ENCODE measurements at regions not wholly inside any gene's neighbourhood (a gene's known extent, or its start where the extent isn't known, plus 50 kb on each side); places are given as distances from the start of the nearest gene placed in this dataset.
"Not testable (repeated sequence)": the region's sequence is repeated elsewhere in the genome, so short reads cannot be mapped to it uniquely, and the experiment has no call there.

DNA sequence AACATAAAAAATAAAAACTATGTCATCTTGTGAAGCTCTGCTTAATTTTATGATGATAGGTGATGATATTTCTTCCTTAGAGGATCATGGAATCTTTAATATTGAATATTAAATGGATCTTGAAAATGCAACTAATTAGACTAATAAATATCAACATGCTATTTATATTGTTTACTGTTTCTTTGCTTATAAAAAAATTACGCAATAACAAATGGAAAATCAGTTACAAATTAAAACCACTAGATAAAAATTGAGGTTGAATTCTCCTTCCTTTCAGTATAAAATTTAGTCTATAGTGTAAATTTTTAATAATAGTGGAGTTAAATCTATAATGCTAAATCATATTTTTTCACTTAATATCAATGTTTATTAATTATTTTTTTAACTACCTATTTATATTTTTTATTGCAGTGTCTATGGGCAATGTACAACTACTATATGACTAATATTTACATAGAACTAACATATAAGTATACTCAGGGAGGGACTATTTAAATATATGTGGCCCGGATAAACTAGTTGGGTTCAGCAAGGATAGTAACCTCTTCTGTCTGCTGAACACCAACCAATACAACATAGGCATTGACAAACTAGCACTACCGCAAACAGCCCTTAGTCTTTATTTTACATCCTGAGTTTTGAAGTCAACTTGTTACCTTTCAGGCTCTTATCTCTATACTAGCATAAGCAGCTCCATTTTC lies 628.0 kb downstream of the EFNB2 start:
- no peak for DNase-seq

DNA sequence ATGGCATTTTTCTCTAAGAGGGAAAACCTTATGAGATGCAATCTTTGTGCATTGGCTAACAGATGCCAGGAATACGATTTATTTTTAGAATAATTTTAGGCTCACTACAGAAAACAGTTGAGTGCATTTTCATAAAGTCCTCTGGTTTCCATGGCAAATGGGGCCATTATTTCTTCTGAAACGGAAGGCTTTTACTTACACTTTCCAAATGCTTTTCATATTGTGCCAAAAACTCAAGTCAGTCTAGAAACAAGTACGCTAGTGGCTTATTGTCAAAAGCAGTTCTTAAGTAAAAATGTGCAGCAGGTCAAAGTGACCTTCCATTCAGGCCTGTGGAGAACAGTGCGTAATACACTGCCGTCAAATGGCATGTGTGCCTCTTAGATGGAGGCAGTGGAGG lies 628.7 kb downstream of the EFNB2 start:
- DNase-seq, result no peak

DNA sequence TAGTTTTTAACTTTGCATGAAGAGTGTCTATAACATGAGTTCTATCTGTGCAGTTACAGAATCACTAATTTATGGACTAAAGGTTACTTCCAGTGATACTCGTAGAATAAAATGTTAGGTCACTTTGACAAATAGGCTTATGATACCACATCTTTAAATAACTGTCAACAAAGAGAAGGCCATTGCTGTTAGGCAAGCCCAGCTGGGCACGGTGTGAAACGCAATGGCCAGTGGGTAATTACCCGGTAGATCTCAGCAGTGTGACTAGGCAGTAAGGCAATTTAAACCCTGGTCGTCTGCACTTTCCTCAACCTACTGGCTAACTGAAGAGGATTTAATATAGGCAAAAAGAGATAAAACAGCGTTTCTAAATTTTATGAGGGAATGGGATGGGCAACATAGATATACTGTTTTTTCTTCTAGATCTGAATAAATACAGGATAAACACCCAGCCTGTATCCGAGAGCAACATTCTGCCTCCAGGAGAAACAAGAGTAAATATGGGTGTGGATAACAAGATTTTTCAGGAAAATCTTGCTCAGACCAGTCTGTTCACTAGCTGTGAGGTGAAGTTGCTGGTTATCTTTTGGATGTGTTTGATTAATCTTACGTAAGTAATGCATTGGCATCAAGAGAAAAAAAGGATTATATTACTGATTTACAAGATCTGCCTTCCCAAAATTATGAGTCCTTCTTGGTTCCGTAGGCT lies 631.3 kb downstream of the EFNB2 start:
- DNase-seq, result no peak

DNA sequence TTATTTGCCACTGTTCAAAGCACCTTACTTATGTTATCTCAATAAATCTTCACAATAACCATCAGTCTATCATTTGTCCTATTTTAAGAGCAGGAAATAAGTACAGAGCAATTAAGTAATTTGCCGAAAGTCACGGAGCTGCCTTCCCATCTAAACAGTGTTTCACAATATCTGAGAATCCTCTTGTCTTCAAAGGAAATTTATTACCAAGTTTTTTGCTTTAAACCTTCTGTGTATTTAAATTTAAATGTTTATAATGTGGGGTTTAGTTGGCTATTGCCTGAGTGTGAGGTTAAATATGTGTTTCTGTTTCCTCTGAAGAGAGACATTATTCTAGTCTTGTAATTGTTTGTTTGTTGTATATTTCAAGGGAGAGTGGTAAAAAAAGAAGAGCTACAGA lies 633.1 kb downstream of the EFNB2 start:
- no peak for DNase-seq

DNA sequence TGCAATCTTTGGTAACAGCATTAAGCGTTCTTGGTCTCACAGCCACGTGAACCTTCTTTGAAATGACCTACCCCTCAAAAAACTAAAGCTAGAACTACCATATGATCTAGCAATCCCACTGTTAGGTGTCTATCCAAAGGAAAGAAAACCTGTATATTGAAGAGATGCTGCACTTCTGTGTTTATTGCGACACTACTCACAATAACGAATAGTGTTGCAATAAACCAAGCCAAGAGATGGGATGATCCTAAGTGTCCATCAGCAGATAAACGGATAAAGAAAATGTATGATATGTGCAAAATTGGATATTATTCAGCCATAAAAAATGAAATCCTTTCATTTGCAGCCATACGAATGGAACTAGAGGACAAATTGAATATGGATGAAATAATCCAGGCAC lies 637.9 kb downstream of the EFNB2 start:
- no peak for DNase-seq

DNA sequence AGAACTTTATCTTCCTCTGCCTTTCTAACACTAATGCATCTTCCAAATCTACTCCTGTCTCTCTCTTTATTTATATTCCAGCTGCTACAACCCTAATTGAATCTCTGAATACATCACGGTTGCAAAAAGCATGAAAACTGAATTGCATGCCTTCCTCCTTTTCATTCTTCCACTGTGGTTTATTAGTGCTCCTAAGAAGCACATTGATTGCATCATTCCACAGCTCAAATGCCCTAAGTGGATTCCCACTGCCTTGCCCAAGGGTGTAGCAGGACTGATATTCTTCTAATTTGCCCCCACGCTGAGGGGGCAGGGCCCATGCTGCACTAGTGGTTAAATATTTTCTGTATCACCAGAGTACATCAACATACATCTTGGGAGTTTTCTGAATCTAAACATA lies 640.8 kb downstream of the EFNB2 start:
- no peak for DNase-seq

DNA sequence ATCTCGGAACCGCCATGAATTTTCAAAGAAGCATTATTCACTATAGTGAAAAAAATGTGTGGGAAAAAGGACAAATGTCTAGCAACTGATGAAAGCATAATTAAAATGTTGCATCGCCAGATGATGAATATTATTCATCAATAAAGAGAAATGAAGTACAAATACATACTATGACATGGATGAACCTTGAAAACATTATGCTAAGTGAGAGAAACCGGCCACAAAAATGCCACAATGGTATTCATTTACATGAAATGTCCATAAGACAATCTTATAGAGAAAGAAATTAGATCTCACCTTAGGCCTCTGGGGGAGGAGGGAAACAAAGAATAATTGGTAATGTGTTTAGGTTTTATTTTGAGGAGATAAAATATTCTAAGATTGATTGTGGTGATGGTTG lies 645.0 kb downstream of the EFNB2 start:
- no peak for DNase-seq

DNA sequence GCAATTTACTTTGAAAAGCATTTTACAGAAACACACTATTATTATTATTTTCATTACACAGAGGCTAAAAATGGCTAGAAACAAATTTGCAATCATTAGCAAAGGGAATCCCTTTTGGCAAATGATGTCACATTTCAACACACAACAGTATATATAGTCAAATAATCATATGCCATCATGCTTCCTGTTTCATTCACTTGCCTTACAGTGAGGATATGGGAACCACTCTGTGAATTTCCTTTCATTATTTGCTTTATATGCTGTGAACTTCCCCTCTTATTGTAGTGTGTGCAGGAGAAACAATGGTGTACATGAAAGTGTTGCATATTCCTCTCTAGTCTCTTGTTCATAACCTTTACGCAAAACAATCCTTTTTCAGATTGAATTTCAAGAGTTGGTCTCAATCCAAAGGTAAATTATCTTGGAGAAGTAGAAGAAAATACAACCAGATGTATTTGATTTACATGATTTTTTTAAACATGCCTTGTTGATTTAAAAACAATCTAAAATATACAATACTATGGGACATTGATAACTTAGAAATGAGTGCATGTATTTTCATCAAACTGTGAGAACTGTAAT lies 657.3 kb downstream of the EFNB2 start:
- no peak for DNase-seq

DNA sequence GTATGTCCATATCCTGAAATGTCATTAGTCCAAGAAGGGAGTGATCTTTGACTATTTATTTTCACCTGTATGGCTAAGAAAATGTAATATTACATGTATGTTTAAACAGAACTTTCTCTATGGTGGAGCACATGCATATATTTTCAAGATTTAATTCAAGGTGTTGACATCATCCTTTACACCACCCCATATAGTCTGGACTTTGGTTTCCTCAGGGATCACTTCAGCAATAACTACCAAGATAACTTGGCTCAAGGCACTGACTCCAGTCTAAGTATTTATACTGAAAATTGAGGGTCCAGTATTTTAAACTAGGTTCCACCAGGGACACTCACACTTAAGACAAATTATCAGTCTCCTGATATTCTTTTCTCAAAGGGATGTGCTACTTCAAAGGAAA lies 660.6 kb downstream of the EFNB2 start:
- DNase-seq, result no peak

DNA sequence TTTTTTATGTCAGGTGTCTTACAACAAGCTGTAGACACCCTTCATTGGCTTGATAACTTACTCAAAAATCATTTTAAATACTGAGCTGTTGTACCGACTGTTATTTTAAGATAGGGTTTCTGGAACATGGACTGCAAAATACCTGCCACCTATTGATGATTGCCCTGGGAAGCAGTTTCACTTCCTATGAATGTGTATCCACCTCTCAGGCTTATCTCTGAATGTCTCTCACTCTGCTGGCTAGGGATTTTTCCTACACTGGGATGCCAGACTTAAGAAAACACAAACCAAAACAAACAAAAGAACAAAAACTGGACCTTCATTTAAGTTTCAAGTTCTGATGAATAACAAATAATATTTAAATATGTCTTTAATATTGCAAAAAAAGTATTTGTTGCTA lies 663.7 kb downstream of the EFNB2 start:
- no peak for DNase-seq

DNA sequence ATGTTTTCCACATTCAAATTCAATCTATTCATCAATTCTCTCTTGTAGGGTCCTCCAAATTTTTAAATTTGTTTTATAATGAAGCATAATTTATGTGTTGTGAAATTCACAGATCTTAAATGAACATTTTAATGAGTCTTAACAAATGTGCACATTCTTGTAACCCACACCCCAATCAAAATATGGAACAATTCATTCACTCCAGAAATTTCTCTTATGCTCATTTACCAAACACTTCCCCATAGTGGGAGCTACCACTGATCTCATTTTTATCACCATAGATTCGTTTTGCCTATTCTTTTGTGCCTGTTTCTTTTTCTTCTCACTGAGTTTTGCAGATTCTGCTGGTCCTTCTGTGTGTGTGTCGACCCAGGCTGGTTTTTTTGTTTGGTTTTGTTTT lies 664.1 kb downstream of the EFNB2 start:
- no peak for DNase-seq

DNA sequence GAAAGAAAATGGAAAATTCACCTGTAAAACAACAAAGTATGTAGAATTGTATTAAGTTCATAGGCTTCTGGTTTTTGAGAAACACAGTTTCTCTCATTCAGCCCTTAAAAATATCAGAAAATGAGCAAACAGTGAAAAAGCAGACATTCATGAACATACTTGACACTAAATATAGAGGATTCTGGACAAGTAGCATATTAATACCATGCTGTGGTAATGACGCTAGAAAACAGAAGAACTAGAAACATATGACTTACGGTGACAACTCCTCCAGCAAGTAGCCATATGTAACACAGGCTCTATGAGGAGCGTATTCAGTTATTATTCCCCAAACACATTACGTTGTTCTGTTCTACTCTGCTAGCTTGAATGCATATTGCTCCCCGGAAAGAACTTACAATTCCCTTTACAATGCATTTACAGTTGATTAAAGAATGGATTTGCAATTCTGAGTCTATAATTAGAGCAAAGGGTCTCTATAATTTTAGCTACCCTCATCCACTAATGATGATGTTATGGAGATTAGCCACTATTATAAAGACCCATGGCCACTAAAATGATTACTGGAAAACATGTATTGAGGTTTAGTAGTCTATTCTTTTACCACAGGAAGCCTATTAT lies 672.1 kb downstream of the EFNB2 start:
- no peak for DNase-seq

DNA sequence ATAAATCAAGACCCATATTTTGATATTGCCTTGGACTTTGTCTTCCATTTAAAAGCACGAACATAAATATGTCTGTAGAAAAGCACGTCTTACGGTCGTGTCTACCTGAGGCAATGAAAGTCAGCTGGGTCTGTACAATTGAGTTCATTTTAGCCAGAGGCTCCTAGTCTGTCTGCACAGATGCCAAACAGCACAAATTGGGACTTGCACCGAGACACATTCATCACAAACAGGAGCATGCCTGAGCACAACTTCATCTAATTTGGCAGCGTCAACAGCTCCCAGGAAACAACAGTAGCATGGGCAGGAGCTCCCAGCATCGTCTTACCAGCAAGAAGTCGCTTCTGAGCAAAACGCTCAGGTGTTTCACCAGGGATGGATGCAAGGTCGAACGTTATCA lies 687.0 kb downstream of the EFNB2 start:
- DNase-seq, result no peak

DNA sequence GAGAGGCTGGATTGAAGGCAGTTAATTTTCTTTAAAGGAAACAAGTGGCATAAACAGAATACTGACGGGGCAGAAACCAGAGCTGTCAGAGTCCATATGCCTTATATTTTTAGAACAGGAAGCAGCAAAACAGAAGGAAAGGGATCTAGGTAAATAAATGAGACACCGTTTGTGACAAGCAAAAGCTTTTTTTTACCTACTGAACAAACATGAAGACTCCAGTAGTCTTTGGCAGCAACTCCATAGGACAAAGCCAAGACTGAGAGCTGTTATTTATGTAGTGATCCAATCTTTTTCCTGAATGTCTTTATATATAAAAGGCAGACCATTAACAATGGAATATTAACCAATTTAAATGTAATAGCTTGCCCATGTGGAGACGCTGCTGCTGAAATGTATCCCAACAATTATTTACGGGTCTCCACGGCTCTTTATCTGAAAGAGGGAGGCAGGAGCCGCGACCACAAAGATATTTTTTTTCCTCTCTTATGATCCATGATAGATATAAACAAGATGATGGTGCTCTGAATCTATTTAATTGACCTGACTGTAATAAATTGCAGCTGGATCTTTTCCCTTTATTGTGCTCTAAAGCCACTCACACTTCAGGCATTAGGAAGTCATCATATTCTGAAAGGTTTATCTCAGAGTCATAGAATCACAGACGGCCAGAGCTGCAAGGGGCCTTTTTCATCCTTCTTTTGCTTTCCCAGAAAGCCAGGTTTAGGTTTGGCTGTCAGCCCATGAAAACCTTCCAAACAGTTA lies 687.8 kb downstream of the EFNB2 start:
- DNase-seq, result no peak

DNA sequence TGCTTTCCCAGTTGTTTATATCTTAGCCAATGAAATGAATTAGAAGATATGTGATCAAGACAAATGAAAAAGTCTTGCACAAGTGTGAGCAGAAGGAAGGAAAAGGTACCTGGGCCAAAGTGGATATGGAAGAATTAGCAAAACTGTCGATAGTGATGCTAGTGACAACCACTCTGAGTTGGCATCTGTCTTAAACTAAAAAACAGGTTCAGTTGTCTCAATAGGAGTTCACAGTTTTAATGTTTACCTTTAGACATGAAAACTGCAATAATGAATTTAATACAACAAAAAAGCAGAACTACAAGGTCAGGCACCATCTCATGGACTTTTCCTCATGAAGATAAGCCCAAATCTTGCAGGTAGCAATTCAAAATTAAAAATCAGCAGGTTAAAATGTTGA lies 688.5 kb downstream of the EFNB2 start:
- no peak for DNase-seq

DNA sequence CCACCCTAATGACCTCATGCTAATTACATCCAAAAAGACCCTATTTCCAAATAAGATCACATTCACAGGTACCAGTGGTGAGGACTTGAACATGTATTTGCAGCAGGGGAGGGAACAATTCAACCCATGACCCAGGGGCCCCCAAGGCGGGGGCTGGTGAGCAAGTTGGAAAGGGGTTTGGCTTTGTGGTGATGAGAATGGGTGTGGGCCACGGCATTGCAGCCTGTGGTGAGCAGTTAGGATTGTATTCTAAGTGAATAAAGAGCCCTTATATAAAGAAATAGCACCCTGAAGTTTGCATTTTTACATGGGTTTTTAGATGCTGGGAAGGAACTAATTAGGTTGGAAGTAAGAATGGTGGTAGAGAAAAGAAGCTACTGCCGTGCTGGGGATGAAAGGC lies 694.2 kb downstream of the EFNB2 start:
- DNase-seq, result no peak

DNA sequence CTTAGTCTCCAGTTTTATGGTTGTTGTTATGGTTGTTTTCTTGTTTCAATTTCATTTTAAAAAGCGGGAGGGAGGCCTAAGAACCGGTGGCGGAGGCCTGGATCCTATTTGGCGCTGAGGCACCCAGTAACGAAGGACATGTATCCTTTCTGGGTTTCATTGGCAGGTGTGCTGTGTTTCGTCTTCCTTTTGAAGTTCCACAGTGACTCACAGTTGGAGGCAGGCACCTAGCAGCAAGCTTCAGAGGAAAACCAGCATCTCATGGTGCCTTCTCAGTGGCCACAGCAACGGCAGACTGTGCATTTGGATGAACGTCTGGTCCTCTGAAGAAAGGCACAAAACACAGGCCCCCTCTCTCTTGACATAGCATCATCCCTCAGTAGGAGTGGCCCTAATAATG lies 697.2 kb downstream of the EFNB2 start:
- no peak for DNase-seq

DNA sequence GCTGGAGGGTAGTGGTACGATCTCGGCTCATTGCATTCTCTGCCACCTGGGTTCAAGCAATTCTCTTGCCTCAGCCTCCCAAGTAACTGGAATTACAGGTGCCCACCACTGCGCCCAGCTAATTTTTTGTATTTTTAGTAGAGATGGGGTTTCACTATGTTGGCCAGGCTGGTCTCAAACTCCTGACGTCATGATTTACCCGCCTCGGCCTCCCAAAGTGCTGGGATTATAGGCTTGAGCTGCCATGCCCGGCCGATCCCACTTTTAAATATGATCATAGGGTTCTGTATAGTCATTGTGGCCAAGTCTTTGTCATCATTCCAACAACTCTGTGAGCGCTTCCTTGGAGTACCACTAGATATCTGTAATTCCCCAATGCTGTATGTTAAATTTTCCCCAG lies 698.2 kb downstream of the EFNB2 start:
- not testable (repeated sequence) for DNase-seq

DNA sequence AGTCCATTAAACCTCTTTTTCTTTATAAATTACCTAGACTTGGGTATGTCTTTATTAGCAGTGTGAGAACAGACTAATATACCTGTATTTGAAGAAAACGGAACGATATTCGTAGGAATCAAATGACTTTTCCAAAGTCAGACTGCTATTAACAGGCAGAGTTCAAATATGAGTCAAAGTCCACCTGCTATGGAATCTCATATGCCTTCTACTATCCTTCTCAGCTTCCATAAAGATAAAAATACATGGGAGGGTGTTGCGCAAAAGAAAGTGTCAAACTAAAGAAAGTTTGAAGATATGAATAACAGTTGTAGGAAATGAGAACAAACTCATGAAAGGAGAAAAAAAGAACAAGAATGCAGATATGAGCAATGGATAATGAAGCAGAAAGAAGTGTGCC lies 704.6 kb downstream of the EFNB2 start:
- DNase-seq, result no peak

DNA sequence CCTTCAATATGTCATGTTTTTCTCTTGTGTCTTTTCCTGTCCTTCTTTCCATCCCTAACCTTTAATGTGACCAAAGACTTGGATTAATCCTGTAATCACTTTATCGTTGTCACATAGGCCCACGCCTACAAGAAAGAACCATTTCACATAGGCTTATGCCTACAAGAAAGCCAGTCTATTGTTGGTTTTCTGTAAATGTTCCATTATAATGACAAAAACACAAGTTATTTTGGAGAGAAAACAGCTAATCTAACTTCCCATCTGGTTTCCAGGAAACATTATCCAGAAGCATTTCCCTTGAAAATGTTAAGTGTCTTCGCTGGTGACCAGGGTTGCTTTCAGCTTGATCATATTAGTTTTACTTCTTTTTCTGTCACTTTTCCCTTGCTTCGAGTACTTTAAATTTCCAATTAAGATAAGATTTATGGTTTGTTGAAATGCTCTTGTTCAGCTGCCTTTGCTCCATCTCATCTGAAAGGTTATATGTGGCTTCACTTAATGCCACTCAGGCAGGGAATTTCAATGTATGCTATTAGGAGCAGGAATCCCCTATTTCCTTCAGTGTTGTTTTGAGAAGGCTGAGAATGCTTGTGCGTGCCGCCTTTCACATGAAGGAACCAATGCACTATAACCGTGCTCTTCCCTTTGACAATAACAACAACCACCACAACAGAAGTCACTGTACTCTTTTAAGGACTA lies 708.2 kb downstream of the EFNB2 start:
- no peak for DNase-seq

DNA sequence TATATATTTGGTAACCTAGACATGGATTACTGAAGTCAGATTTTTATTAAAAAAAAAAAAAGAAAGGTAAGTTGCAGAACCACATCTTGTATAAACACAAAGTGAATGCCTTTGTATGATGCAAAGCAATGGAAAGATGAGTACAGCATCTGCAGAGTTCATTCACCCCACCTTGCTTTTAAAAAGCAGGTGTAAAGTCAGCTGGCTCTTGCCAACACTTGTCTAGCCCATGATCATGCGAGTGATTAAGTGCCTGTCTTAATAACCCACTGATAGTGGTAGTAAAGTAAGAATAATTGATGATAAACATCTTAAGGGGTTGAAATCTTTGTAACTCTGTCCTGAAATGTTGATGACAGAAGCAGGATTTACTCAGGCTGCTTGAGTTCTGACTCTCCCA lies 710.4 kb downstream of the EFNB2 start:
- no peak for DNase-seq

DNA sequence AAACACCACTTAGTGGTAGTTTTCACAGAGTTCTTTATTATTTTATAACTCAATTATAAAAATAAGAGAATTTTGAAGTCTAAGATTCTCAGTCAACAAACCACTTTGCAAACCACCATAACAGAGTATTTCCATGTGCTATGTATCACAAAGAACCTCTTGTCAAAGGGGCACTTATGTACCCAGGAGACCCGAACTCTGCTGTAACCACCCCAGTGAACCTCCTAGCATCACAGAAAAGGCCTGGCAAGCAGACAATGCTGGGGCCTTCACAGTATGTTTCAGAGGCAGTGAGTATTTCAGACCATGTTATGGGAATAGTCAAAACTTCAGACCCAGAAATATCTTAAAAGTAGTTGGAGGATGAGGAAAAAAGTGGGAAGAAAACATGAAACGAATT lies 714.1 kb downstream of the EFNB2 start:
- DNase-seq, result no peak

DNA sequence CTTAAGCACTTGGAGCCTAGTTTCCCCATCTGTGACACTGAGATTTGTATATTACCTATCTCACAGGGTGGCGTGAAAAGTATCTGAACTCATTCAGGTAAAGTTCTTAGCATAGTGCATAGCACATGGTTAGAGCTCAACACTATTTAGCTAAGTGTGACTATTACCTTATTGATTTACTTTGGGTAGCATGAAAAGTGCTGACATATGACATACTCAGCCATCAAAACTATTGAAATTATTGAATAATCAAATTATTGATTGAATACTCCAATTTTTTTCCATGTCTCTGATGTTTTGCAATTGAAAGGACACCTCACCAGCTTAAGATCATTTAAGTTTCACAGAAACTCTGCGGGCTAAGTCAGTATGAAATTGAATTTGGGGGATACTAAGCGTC lies 715.0 kb downstream of the EFNB2 start:
- no peak for DNase-seq
